GM21390 (cell line): ENCODE measurements at regions not wholly inside any gene's neighbourhood (a gene's known extent, or its start where the extent isn't known, plus 50 kb on each side); places are given as distances from the start of the nearest gene placed in this dataset.

ENCODE experiments used
- ATAC-seq: cut with Tn5 transposase; IDR thresholded peaks from one replicate; pipeline ENCODE4 v1.9.1; 2021; ENCODE audit not compliant: unreplicated experiment

DNA sequence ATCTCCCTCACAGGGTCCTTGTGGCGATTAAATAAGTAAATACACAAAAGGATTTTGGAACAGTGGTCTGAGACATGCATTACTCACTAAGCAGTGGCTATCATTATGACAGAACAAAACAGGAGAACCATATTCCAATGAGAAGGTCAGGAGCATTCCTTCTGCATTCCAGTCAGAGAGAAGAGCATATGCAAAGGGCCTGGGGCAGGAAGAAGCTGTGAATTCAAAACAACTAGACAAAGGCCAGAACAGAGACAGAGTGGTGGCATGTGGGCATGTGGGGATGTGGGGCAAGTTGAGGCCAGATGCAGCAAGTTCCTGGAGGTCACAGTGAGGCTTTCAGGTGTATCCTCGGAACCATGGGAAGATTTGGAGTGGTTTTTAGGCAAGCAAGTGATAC is 70.1 kb upstream of the VRK1 start:
- no peak for ATAC-seq

DNA sequence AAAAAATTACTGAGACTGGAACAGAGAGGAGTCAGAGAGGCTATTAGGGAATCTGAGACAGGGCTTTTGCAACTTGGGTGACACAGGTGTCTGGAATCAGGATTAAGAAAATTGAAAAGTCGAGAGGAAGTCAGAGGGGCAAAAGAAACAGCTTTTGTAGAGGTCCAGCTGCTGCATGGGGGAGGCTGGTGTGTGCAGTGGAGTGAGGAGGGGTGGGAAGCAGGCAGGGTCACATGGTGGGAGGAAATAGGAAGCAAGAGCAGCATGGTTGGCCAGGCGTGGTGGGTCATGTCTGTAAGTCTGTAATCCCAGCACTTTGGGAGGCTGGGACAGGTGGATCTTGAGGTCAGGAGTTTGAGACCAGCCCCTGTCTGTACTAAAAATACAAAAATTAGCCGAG is 69.7 kb upstream of the VRK1 start:
- ATAC-seq: no peak

DNA sequence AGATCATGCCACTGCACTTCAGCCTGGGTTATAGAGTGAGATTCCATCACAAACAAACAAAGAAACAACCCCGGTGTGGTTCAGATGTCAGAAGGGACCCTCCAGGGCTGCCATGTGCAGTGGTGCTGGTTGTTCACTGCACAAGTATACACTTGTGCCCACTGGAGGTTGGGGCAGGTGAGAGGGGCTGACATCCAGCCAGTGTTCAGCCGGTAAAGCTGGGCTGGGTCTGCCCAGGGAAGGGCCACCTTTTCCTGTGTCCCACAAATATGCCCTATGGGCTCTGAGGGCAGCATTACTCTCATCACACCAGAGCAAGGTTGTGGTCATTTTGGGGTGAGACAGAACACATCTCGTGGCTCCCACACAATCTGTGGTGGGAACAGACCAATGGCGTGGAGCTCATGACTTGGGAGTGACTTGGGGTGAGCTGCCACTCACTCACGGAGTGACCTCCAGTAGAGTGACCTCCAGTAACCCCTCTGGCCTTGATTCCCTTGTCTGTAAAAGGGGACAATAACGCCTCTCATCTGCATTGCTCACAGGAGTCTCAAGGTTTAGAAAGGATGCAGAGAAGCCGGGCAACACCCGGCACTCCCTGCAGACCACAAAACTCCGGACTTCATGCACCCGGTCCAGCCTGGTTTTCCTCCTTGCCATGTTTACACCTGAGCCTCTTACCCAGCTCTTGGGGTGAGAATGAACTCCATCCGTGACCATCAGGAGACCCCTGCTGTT is 69.0 kb upstream of the VRK1 start:
- no peak for ATAC-seq

DNA sequence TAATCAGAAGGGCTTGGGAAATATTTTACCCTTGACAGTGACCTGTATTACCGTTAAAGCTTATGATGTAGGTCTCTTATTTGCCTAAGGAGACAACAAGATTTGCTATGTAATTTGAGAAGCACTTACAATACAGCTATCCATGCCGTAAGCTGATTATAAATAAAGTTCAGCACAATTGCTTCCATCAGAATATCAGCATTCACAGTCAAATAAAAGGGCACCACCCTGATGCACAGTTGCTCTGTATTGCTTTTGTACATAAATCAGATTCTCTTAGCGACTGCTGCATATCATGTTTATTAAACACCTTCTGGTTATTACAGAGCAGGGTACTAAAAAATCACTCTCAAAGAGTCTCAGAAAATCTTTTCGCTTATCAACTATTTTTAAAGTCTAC is 67.3 kb upstream of the VRK1 start:
- no peak for ATAC-seq

DNA sequence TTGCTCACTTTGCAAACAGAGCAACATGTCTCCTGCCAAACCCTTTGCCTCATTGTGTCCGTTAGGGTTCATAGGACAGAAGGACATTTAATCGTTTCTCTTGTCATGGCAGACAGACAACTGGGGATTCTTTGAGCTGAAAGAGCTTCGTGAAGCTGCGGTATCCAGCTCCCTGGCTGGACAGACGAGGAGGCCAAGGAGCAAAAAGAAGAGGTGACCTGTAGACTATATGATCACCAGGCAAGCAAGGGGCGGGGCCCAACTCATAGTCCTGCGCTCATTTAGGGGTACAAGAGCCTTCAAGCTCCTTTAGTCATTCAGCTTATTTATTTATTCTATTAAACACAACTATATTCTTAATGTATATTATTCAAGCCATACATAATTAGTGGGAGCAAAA is 66.8 kb upstream of the VRK1 start:
- no peak for ATAC-seq

DNA sequence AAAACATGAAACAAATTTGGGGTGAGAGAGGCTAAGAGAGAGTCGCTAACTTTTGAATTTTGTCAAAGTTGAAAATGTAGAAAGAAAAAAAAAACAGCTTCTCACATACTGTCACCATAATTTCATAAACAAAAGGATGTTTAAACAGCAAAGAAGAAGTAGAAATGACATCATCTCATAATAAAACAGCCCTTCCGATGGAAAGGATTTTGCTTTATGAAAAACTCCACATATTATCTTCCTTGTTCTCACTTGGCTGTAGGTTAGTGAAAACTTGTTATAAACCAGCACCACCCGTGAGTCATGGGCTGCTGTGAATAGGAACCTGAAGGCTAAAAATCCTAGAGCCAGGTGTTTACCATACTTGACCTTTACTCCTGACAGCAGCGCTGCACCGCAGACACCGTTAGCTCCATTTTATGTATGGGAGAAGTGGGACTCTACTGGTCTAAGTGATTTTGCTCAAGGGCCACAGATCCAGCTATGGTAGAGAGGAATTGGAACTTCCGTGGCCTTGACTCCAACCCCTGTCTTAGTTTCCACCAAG is 63.0 kb upstream of the VRK1 start:
- no peak for ATAC-seq

DNA sequence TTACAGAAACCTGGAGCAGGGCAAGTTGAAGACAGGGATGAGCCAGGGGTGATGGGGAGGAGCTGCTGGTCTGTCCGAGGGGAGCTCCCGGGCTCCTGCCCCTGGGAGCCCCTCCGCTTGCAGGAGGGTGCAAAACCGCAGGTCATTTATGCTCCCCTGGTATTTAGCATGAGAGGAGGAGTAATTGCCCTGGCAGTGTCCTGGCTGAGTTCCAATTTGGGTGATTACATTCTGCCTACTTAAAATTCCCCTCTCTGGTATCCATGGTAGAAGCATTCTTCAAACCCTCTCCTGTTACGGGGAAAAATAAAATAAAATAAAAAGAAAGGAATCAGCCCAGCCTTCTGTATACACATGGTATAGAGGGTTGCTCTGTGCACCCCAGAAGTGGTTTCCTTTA is 61.7 kb upstream of the VRK1 start:
- ATAC-seq: no peak

DNA sequence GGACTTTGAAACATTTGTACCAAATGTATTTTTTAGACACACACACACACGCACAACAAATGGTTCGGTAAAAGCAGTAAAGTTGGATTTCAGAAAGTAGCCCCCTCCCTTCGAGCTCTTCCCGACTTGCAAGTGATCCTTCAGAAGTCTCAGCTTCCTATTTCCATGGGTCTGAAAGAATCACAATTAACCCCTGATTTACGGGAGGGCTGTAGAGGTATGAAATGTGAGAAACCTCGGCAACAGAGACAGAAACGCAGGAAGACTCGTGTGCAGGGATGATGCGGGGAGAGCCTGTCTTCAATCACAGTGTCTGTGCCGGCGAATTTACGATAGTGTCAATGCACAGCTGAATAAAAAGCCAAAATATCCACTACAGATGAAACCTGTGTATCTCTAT is 60.7 kb upstream of the VRK1 start:
- no peak for ATAC-seq

DNA sequence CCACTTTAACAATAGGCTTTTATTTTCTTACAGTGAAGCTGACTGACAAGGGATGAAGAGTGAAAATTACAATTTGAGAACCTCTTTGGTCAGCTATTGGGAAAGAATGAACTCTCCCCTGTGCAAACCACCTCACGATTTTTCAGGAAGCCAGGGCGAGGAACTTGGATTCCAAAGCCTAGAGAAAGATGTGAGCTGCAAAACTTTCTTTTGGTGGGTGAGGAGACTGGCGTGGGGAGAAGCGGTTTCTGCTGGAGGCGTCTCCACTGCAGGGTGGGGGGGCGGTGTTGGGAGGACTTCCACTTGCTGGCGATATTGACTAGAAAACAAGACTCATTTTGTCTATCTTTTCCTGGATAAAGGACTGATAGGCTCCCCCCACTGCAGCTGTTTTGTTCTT is 59.3 kb upstream of the VRK1 start:
- ATAC-seq: no peak

DNA sequence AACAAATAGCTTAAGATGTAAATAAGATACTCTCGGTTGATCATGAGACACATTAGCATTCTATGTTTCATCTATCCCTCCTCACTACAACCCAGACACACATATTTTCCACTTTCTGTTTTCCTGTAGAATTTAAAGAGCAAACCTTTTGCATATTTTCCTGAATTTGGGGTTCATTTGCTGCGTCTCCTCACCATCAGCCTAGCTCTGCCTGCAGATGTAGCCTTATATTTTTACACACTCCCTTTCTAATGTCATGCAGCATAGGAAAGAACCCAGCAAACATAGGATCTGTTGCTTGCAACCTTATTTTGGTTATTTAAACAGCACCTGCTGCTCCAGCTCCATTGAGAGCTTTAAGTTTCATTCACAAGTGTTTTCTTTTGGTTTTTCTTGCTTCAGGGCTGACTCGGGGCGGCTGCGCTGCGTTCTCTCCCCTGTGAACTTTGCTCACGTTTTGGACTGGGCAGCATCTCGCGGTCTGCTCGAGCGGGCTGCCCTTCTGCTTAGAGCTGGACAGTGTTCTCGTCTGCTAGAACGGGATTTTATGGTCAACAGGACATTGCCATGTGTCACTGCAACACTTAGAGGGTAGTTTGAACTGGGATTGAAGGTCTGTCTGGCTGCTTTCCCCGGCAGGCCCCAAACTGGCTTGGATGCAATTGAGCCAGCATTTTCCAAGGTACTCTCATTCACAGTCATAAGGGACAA is 57.8 kb upstream of the VRK1 start:
- no peak for ATAC-seq

DNA sequence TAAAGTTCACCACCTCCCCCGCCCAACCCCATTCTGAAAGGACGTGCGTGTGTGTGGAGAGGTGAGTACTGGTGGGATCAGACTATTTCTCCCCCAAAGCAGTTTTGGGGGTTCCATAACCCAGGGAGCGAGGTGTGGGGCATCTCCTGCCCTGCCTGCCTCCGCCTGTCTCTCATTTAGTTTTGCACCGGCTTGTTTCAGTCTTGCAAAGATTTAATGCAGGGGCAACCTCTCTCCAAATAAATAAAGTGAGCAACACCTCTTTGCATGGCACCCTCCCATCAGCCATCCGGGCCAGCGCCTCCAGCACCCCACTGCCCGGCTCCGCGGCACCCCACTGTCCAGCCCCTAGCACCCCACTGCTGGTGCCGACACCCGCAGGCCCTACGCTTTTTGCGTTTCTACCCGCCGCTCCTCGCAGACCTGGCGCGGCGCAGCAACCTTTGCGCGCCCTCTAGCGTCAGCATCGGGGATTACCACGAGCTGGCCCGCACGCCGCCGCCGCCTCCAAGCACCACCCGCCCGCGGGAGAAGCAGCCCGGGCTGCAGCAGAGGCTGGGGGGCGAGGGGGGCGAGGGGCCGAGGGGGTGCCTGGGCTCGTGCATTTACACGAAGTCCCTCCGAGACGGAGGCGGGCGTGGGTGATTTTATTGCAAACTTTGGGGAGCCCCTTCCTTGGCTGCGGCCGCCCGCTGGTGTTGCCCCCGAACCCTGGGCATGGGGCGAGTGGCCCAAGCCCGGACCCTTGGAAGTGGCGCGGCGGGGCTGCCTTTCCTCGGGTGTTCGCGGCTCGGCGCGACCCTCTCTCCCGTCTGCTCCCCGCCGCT is 55.8 kb upstream of the VRK1 start:
- peak; percentile 73 for ATAC-seq

DNA sequence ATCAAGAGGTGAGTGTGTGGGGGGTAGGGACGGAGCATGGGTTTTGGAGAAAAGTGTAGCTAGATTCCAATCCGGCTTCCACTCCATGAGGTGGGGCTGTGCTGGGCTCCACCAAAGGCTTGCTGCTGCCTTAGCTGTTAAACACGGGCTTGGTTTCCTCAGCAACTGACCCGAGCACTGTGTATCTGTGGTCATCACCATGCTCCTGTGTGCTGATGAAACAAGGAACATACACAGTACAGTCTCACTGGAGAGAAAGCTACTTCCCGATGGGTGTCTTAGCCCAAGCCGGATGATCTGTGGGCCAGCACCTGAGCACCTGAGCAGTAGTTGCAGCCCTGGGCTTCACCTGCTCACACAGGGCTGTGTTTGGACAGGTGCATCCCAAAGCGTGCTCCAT is 52.9 kb upstream of the VRK1 start:
- ATAC-seq: no peak

DNA sequence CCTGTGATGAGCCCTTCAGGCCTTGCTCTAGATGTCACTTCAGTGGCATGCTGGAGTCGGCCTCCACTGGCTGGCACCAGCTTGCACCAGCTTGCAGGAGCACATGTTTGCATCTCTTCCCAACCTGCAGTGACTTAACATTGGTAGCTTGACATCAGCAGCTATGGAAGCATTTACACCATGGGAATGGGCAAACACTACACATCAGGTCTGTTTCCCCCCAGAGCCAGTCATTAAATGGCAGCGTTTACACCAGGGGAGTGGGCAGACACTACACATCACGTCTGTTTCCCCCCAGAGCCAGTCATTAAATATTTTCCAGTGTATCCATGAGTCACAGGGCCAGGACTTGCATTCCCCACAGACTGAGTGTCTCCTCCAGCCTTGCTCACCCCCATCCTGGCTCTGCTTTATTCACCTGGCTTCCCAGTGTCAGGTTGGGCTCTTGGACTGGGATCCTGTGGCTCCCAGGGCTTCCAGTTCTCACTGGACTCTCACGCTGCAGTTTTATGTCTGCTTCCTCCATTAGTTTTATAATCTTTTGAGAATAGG is 51.6 kb upstream of the VRK1 start:
- no peak for ATAC-seq

DNA sequence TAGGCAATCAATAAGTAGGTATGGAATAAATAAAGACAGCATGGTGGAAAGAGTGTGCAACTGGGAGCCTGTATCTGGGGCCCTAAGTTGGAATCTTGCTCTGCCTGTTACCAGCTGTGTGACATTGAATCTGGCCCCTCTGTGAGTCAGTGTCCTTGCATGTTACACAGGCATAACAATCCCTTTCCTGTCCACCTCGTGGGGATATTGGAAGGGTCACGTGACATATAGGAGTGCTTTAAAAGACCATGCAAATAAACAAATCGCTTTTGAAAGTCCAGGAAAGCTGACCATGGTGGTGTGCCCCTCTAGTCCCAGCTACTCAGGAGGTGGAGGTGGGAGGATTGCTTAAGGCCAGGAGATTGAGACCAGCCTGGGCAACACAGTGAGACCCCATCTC is 51.1 kb upstream of the VRK1 start:
- ATAC-seq: no peak

DNA sequence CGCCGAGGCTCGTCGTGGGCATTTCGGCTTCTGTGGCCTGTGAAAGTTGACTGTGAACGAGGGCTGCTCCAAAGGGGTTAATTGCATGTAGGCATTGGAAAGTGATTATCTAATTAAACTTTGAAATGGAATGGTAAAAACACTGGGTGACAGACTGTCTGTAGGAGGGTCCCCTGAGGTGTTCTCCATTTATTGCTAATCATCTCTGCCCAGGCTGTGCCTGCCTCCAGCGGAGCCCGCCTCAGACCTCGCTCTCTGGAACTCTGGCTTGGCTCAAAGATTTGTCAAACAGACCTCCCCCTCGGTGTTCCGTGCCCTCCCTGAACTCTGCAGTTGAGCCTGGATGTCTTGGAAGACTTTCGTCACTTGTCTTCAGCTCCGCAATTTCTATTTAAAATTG is 50.2 kb upstream of the VRK1 start:
- ATAC-seq: no peak
